H1 (cell line): ENCODE measurements at regions not wholly inside any gene's neighbourhood (a gene's known extent, or its start where the extent isn't known, plus 50 kb on each side); places are given as distances from the start of the nearest gene placed in this dataset.

Experiments
- HDAC2 ChIP-seq, 2 experiments: fragments of 300-600 bp in 1 of 2; sonication (generic) in 1 of 2; IDR thresholded peaks; 2 replicates each; pipeline ENCODE4 v1.6.1; 2011 to 2012; ENCODE audit warnings: low read depth in 2 of 2, low read length in 2 of 2, mild to moderate bottlenecking in 2 of 2, moderate library complexity in 2 of 2, borderline replicate concordance in 1 of 2, inconsistent platforms in 1 of 2
- KDM1A ChIP-seq: fragments of 200-600, 300-600 bp; sonication (generic); IDR thresholded peaks from 2 replicates; pipeline ENCODE4 v1.7.1; 2016; ENCODE audit warnings: mild to moderate bottlenecking, low read length, borderline replicate concordance
- KDM4A ChIP-seq: IDR thresholded peaks from one replicate; pipeline ENCODE4 v1.7.1; 2012; ENCODE audit warnings: low read depth, mild to moderate bottlenecking, moderate library complexity, low read length, inconsistent platforms; ENCODE audit not compliant: severe bottlenecking
- RAD21 ChIP-seq, 2 experiments: IDR thresholded peaks in 1 of 2; conservative IDR thresholded peaks in 1 of 2; 2 replicates each; pipeline ENCODE4 v1.6.1; 2011; ENCODE audit warnings: low read depth in 2 of 2, low read length in 2 of 2, improper control_type of control experiment in 1 of 2, inconsistent platforms in 1 of 2, mild to moderate bottlenecking in 1 of 2, moderate library complexity in 1 of 2
- RFX5 ChIP-seq: IDR thresholded peaks from 2 replicates; pipeline ENCODE4 v1.6.1; 2011; ENCODE audit warnings: low read depth, low read length, improper control_type of control experiment, borderline replicate concordance

GRCh38 chr2:22167256-22167655, 1043.5 kb downstream of the TDRD15 start (continued):
- no peak for TF ChIP-seq RAD21 (IDR thresholded peaks at IDR 0.05 in 1 of 2, conservative IDR thresholded peaks at IDR 0.05 in 1 of 2; ENCODE audit: low read depth in 2 of 2, low read length in 2 of 2)
- TF ChIP-seq KDM4A: no peak
- TF ChIP-seq HDAC2 (IDR thresholded peaks at IDR 0.05; ENCODE audit: borderline replicate concordance in 1 of 2, low read depth in 2 of 2, low read length in 2 of 2): no peak
- no peak for TF ChIP-seq KDM1A
- TF ChIP-seq RFX5: no peak
